ENCODE measurements at regions not wholly inside any gene's neighbourhood (a gene's known extent, or its start where the extent isn't known, plus 50 kb on each side); places are given as distances from the start of the nearest gene placed in this dataset.

DNA sequence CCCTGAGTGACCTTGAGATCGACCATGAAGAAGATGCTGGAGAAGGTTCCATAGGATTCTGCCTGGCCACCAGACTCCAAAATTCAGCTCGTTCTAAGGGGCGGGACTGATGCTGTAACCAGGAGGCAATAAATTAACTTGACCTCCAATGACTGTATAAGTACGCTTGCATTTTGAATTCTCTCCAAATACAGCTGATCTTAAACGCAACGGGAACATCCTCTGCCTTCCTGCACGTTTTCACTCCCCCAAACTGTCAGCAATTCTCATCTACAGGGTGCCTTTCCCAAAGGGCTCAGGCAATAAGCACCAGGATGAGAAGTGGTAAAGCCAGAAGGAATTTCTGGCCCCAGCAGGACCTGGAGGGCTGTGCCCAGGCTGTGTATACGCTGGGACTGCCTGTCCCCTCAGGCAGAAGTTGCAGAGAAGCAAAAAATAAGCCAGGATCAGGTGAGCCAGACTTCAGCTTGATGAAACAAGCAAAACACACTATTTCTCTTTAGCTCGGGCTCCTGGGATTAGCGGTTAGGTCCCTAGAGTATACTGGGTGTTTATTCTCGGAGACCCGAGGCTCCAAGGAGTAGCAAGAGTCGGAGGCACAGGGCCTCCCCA lies 124.8 kb downstream of the LRIG2 start:
- H3K27me3 Mint-ChIP-seq (ENCODE audit: low read depth): 0 out of 2 replicates have a peak, but pooled peaks cover 2% of the 10 kb centered on the region
- TF ChIP-seq NFE2L1 (CRISPR knock-in tag; IDR thresholded peaks at IDR 0.05) (no peak), E2F4 (CRISPR knock-in tag; IDR thresholded peaks at IDR 0.05; ENCODE audit: borderline replicate concordance, low read depth) (no peak), ERG (CRISPR knock-in tag; IDR thresholded peaks at IDR 0.05) (no peak), PRRX2 (CRISPR knock-in tag; IDR thresholded peaks at IDR 0.05) (no peak), CREB1 (CRISPR knock-in tag; IDR thresholded peaks at IDR 0.05) (no peak), USF2 (CRISPR knock-in tag; IDR thresholded peaks at IDR 0.05) (no peak), CREM (CRISPR knock-in tag; IDR thresholded peaks at IDR 0.05) (no peak), NFYB (CRISPR knock-in tag; conservative IDR thresholded peaks at IDR 0.05; ENCODE audit: low read depth) (no peak), GABPB1 (CRISPR knock-in tag; IDR thresholded peaks at IDR 0.05) (no peak), JAZF1 (CRISPR knock-in tag; IDR thresholded peaks at IDR 0.05) (no peak), SP1 (CRISPR knock-in tag; conservative IDR thresholded peaks at IDR 0.05) (no peak), ZMAT4 (CRISPR knock-in tag; IDR thresholded peaks at IDR 0.05) (no peak), RORB (CRISPR knock-in tag; IDR thresholded peaks at IDR 0.05) (no peak)
- TF ChIP-seq, protein P1, sequence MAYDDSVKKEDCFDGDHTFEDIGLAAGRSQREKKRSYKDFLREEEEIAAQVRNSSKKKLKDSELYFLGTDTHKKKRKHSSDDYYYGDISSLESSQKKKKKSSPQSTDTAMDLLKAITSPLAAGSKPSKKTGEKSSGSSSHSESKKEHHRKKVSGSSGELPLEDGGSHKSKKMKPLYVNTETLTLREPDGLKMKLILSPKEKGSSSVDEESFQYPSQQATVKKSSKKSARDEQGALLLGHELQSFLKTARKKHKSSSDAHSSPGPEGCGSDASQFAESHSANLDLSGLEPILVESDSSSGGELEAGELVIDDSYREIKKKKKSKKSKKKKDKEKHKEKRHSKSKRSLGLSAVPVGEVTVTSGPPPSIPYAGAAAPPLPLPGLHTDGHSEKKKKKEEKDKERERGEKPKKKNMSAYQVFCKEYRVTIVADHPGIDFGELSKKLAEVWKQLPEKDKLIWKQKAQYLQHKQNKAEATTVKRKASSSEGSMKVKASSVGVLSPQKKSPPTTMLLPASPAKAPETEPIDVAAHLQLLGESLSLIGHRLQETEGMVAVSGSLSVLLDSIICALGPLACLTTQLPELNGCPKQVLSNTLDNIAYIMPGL (CRISPR knock-in tag; IDR thresholded peaks at IDR 0.05): no peak
- TF ChIP-seq, protein P2, sequence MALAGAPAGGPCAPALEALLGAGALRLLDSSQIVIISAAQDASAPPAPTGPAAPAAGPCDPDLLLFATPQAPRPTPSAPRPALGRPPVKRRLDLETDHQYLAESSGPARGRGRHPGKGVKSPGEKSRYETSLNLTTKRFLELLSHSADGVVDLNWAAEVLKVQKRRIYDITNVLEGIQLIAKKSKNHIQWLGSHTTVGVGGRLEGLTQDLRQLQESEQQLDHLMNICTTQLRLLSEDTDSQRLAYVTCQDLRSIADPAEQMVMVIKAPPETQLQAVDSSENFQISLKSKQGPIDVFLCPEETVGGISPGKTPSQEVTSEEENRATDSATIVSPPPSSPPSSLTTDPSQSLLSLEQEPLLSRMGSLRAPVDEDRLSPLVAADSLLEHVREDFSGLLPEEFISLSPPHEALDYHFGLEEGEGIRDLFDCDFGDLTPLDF (CRISPR knock-in tag; IDR thresholded peaks at IDR 0.05): no peak
- TF ChIP-seq, protein P3, sequence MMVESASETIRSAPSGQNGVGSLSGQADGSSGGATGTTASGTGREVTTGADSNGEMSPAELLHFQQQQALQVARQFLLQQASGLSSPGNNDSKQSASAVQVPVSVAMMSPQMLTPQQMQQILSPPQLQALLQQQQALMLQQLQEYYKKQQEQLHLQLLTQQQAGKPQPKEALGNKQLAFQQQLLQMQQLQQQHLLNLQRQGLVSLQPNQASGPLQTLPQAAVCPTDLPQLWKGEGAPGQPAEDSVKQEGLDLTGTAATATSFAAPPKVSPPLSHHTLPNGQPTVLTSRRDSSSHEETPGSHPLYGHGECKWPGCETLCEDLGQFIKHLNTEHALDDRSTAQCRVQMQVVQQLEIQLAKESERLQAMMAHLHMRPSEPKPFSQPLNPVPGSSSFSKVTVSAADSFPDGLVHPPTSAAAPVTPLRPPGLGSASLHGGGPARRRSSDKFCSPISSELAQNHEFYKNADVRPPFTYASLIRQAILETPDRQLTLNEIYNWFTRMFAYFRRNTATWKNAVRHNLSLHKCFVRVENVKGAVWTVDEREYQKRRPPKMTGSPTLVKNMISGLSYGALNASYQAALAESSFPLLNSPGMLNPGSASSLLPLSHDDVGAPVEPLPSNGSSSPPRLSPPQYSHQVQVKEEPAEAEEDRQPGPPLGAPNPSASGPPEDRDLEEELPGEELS (CRISPR knock-in tag; IDR thresholded peaks at IDR 0.05): no peak
- TF ChIP-seq, protein P4, sequence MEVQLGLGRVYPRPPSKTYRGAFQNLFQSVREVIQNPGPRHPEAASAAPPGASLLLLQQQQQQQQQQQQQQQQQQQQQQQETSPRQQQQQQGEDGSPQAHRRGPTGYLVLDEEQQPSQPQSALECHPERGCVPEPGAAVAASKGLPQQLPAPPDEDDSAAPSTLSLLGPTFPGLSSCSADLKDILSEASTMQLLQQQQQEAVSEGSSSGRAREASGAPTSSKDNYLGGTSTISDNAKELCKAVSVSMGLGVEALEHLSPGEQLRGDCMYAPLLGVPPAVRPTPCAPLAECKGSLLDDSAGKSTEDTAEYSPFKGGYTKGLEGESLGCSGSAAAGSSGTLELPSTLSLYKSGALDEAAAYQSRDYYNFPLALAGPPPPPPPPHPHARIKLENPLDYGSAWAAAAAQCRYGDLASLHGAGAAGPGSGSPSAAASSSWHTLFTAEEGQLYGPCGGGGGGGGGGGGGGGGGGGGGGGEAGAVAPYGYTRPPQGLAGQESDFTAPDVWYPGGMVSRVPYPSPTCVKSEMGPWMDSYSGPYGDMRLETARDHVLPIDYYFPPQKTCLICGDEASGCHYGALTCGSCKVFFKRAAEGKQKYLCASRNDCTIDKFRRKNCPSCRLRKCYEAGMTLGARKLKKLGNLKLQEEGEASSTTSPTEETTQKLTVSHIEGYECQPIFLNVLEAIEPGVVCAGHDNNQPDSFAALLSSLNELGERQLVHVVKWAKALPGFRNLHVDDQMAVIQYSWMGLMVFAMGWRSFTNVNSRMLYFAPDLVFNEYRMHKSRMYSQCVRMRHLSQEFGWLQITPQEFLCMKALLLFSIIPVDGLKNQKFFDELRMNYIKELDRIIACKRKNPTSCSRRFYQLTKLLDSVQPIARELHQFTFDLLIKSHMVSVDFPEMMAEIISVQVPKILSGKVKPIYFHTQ (CRISPR knock-in tag; IDR thresholded peaks at IDR 0.05): no peak
- CTCF ChIA-PET: interaction anchor here (1.1 to 3.2 kb wide), 3 partner anchors 11 to 57 kb away, joined by 3 to 18 read pairs (median 5); no protein-coding TSS in a partner anchor
- POLR2A ChIA-PET: no interaction called here
- DNase-seq (ENCODE audit: low spot score) (no peak), ATAC-seq (peak; percentile 24; the same call in 1 of the 2 replicates)
- H3K36me3 Mint-ChIP-seq: peaks cover 3% of the 10 kb centered on the region; the same call in 1 of the 2 replicates
- H3K9me3 Mint-ChIP-seq: peaks cover 7% of the 10 kb centered on the region
- 0 out of 2 replicates have a peak overlapping the region, but pooled peaks have one; percentile 25 for H3K27ac Mint-ChIP-seq
- H3K4me3 Mint-ChIP-seq: no peak overlapping the region
- peaks cover 50% of the 10 kb centered on the region for H3K4me1 Mint-ChIP-seq

All from WTC11 (cell line).